K562 (cell line): ENCODE measurements at regions not wholly inside any gene's neighbourhood (a gene's known extent, or its start where the extent isn't known, plus 50 kb on each side); places are given as distances from the start of the nearest gene placed in this dataset.

Source experiments
- ATAC-seq: fragments of 200-7000 bp; cut with Tn5 transposase; 3 replicates; pipeline ENCODE4 v1.9.1; 2020; ENCODE audit warnings: moderate library complexity
- BruUV-seq: library from RNA; stranded (reverse); fragments of 400-500 nt; replicated peaks from 2 replicates; lab custom pipeline; 2021; lab: Mats Ljungman, UMichigan
- CTCF ChIA-PET: fragments of 300-600 bp; formaldehyde crosslinking; extraction: SDS; loops from one replicate; lab custom pipeline; 2021; ENCODE audit warnings: low intra/inter-chr PET ratio; lab: Yijun Ruan, JAX
- POLR2A ChIA-PET: fragments of 300-600, 350-650 bp; sonication (Branson Sonifier 250); formaldehyde crosslinking; extraction: SDS; loops from one replicate; lab custom pipeline; 2021; ENCODE audit warnings: antibody characterized with exemption, inconsistent platforms; lab: Yijun Ruan, JAX
- DNase-seq, 4 experiments: peaks; one replicate each; pipeline versions ENCODE4 v3.0.0 to v3.0.0-alpha.2; 2011 to 2018; ENCODE audit warnings: low spot score in 3 of 4, mixed read lengths in 3 of 4; ENCODE audit errors: extremely low read depth in 1 of 4
- FAIRE-seq: peaks from 2 replicates; lab custom pipeline; 2011; peaks lifted over from hg19 to GRCh38; lab: Jason Lieb, UNC
- H2AFZ ChIP-seq: 2 replicates; pipeline ENCODE4 v1.6.0; 2011; ENCODE audit warnings: low read depth, low read length, control low read depth, inconsistent platforms
- H3K27ac ChIP-seq: fragments of 200-600 bp; 3 replicates; pipeline ENCODE4 v1.8.0; 2011; ENCODE audit warnings: low read depth, mild to moderate bottlenecking, control low read depth, inconsistent platforms, low read length, moderate library complexity, mixed read lengths; ENCODE audit errors: extremely low read depth
- H3K27me3 ChIP-seq, 2 experiments: fragments of 300-600 bp in 1 of 2; 2 replicates in 1 of 2; 3 replicates in 1 of 2; pipeline versions ENCODE4 v1.6.0 to v1.8.0; 2011; ENCODE audit warnings: inconsistent platforms in 2 of 2, low read length in 2 of 2, mild to moderate bottlenecking in 1 of 2, mixed read lengths in 1 of 2, moderate library complexity in 1 of 2; ENCODE audit not compliant: control insufficient read depth in 2 of 2, insufficient read depth in 2 of 2
- H3K36me3 ChIP-seq: fragments of 300-600 bp; 3 replicates; pipeline ENCODE4 v1.8.0; 2011; ENCODE audit warnings: mild to moderate bottlenecking, low read length, inconsistent platforms; ENCODE audit not compliant: control insufficient read depth, insufficient read depth
- H3K4me1 ChIP-seq, 2 experiments: fragments of 200-600 bp in 1 of 2; replicated peaks in 1 of 2; 2 replicates in 1 of 2; 3 replicates in 1 of 2; pipeline versions ENCODE4 v1.5.1 to v1.8.0; 2011; ENCODE audit warnings: inconsistent platforms in 2 of 2, low read length in 2 of 2, mild to moderate bottlenecking in 1 of 2, mixed read lengths in 1 of 2, moderate library complexity in 1 of 2; ENCODE audit not compliant: control insufficient read depth in 2 of 2, insufficient read depth in 2 of 2
- H3K4me2 ChIP-seq: 2 replicates; pipeline ENCODE4 v1.6.1; 2011; ENCODE audit warnings: low read length, control low read depth, inconsistent platforms, mixed read lengths; ENCODE audit not compliant: insufficient read depth
- H3K4me3 ChIP-seq: fragments of 200-600 bp; sonication (generic), shearing (Covaris generic); 2 replicates; pipeline ENCODE4 v1.5.1; 2016; ENCODE audit warnings: control low read depth, inconsistent platforms
- H3K79me2 ChIP-seq: fragments of 200-600 bp; 3 replicates; pipeline ENCODE4 v1.8.0; 2011; ENCODE audit warnings: low read length, inconsistent platforms; ENCODE audit not compliant: control insufficient read depth, insufficient read depth
- H3K9ac ChIP-seq, 2 experiments: 2 replicates each; pipeline versions ENCODE4 v1.6.0 to v1.6.1; 2011; ENCODE audit warnings: low read depth in 2 of 2, low read length in 2 of 2, control low read depth in 1 of 2, inconsistent platforms in 1 of 2, mild to moderate bottlenecking in 1 of 2, mixed read lengths in 1 of 2; ENCODE audit not compliant: insufficient read depth in 1 of 2
- H3K9me1 ChIP-seq: one replicate; pipeline ENCODE4 v1.6.0; 2011; ENCODE audit warnings: inconsistent platforms, mild to moderate bottlenecking, low read length, moderate library complexity; ENCODE audit not compliant: control insufficient read depth, insufficient read depth
- H3K9me3 ChIP-seq: replicated peaks from 2 replicates; pipeline ENCODE4 v1.5.1; 2011; ENCODE audit warnings: low read depth, low read length, inconsistent platforms; ENCODE audit not compliant: control insufficient read depth, insufficient read depth
- H4K20me1 ChIP-seq: replicated peaks from 2 replicates; pipeline ENCODE4 v1.6.1; 2011; ENCODE audit warnings: low read length, inconsistent platforms, mixed read lengths; ENCODE audit not compliant: control insufficient read depth, insufficient read depth
- BMI1 ChIP-seq: fragments of 150-350 bp; IDR thresholded peaks from 2 replicates; pipeline ENCODE4 v1.6.1; 2014; ENCODE audit warnings: low read length
- PBX2 ChIP-seq, 2 experiments: IDR thresholded peaks in 1 of 2; conservative IDR thresholded peaks in 1 of 2; 2 replicates each; pipeline ENCODE4 v1.6.1; 2016; ENCODE audit warnings: low read depth in 2 of 2, mild to moderate bottlenecking in 1 of 2, missing compliant biosample characterization in 1 of 2, missing genetic modification characterization in 1 of 2, moderate library complexity in 1 of 2
- SUPT5H ChIP-seq: fragments of 450-650 bp; IDR thresholded peaks from 2 replicates; pipeline ENCODE4 v1.6.1; 2016
- TBL1XR1 ChIP-seq, 2 experiments: IDR thresholded peaks; 2 replicates each; pipeline ENCODE4 v1.6.1; 2012; ENCODE audit warnings: improper control_type of control experiment in 2 of 2, low read length in 2 of 2, mild to moderate bottlenecking in 1 of 2
- XRCC4 ChIP-seq: IDR thresholded peaks from one replicate; pipeline ENCODE4 v1.6.1; 2011; ENCODE audit not compliant: insufficient read depth, insufficient read length; ENCODE audit errors: extremely low read depth
- ZNF41 ChIP-seq: fragments of 250-450 bp; sonication (Bioruptor Pico); conservative IDR thresholded peaks from 2 replicates; pipeline ENCODE4 v1.4.0; 2020; ENCODE audit warnings: mild to moderate bottlenecking
- WGBS: fragments of 100-300 bp; shearing (Covaris generic); methylation state at CpG from one replicate; pipeline ENCODE4 v1.1.6; 2016; ENCODE audit warnings: low coverage, mixed read lengths; ENCODE audit not compliant: insufficient coverage; ENCODE audit errors: missing lambda C conversion rate; 5-methylcytosine and 5-hydroxymethylcytosine counted together
- in situ Hi-C: fragments of 300-500 bp; cut with MboI; formaldehyde crosslinking; loops from 4 replicates; pipeline ENCODE4 v1.15.0; 2018; ENCODE audit warnings: inconsistent platforms, mixed read lengths
- intact Hi-C: fragments of 100-400 bp; cut with micrococcal nuclease; formaldehyde crosslinking; loops from 2 replicates; pipeline ENCODE4 v1.14.2; 2022
- TF ChIP-seq, protein P1 (sequence below): fragments of 450-650 bp; formaldehyde crosslinking; IDR thresholded peaks from 2 replicates; pipeline ENCODE4 v1.4.0; 2020; ENCODE audit warnings: mild to moderate bottlenecking
- TF ChIP-seq, protein P2 (sequence below): fragments of 150-350 bp; IDR thresholded peaks from 2 replicates; pipeline ENCODE4 v1.6.1; 2014; ENCODE audit warnings: low read depth, mild to moderate bottlenecking, low read length, borderline replicate concordance
- TF ChIP-seq, protein P3 (sequence below): sonication (generic); formaldehyde crosslinking; IDR thresholded peaks from 2 replicates; pipeline ENCODE4 v1.8.0; 2023; ENCODE audit warnings: mild to moderate bottlenecking, missing genetic modification reagents

DNA sequence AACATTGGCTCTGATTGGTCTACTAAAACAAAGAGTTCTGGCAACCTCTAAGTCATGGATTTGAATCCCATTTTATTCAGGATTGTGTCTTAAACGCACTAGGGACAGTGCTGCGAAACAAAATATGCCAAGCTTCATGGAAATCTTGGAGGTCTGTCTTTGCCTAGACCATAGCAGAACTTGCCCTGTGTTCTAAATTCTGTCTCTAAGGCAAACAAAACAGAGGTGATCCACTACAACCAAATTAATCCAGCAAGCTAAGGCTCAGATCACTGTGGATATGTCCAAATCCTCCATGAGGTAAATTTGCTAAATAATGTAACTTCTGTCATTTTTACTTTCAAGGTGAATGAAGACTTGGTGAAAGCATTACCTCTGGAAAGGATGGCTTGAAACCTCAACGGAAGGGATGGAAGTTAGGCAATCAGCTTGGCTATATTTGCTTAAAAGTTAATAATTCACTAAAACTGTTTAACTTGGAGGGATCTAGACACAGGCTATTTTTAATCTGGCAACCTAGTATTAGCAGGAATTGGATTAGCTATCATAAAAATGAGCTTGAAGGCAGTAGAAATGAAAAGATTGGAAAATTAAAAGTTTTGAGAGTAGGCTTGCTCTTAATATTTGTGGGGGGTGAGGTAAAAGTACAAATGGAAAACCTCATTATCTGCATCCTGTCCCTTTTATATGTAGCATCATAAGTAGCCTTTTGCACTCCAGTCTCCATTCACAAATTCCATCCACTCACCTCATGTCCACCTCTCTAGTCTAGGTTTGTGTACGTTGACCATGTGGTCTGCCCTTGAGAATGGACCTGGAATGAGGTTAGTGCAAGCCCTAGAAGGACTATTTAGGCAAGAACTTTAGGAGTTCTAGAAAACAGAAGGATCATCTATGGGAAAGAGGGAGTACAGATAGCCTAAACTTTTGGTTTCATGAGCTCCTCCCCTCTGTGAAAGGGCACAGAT, 176.2 kb downstream of the SMC2 start:
- no peaks in the 10 kb centered on the region for H3K9me3 ChIP-seq
- no peak overlapping the region for H3K9ac ChIP-seq
- no peaks in the 10 kb centered on the region for H3K27me3 ChIP-seq
- no peak overlapping the region for H3K4me2 ChIP-seq
- FAIRE-seq, result no peak
- H2AFZ ChIP-seq, result no peak overlapping the region
- no peak overlapping the region for H3K27ac ChIP-seq
- H3K4me1 ChIP-seq, result no peaks in the 10 kb centered on the region
- TF ChIP-seq TBL1XR1 (IDR thresholded peaks at IDR 0.05; ENCODE audit: low read length in 2 of 2) (no peak), PBX2 (CRISPR knock-in tag; IDR thresholded peaks at IDR 0.05; ENCODE audit: low read depth) (no peak), PBX2 (tag; conservative IDR thresholded peaks at IDR 0.05; ENCODE audit: low read depth) (no peak), XRCC4 (no peak), SUPT5H (no peak), BMI1 (no peak), ZNF41 (CRISPR knock-in tag) (no peak)
- TF ChIP-seq, protein P1, sequence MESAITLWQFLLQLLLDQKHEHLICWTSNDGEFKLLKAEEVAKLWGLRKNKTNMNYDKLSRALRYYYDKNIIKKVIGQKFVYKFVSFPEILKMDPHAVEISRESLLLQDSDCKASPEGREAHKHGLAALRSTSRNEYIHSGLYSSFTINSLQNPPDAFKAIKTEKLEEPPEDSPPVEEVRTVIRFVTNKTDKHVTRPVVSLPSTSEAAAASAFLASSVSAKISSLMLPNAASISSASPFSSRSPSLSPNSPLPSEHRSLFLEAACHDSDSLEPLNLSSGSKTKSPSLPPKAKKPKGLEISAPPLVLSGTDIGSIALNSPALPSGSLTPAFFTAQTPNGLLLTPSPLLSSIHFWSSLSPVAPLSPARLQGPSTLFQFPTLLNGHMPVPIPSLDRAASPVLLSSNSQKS (CRISPR knock-in tag), result no peak
- TF ChIP-seq, protein P2, sequence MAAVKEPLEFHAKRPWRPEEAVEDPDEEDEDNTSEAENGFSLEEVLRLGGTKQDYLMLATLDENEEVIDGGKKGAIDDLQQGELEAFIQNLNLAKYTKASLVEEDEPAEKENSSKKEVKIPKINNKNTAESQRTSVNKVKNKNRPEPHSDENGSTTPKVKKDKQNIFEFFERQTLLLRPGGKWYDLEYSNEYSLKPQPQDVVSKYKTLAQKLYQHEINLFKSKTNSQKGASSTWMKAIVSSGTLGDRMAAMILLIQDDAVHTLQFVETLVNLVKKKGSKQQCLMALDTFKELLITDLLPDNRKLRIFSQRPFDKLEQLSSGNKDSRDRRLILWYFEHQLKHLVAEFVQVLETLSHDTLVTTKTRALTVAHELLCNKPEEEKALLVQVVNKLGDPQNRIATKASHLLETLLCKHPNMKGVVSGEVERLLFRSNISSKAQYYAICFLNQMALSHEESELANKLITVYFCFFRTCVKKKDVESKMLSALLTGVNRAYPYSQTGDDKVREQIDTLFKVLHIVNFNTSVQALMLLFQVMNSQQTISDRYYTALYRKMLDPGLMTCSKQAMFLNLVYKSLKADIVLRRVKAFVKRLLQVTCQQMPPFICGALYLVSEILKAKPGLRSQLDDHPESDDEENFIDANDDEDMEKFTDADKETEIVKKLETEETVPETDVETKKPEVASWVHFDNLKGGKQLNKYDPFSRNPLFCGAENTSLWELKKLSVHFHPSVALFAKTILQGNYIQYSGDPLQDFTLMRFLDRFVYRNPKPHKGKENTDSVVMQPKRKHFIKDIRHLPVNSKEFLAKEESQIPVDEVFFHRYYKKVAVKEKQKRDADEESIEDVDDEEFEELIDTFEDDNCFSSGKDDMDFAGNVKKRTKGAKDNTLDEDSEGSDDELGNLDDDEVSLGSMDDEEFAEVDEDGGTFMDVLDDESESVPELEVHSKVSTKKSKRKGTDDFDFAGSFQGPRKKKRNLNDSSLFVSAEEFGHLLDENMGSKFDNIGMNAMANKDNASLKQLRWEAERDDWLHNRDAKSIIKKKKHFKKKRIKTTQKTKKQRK, result no peak
- TF ChIP-seq, protein P3, sequence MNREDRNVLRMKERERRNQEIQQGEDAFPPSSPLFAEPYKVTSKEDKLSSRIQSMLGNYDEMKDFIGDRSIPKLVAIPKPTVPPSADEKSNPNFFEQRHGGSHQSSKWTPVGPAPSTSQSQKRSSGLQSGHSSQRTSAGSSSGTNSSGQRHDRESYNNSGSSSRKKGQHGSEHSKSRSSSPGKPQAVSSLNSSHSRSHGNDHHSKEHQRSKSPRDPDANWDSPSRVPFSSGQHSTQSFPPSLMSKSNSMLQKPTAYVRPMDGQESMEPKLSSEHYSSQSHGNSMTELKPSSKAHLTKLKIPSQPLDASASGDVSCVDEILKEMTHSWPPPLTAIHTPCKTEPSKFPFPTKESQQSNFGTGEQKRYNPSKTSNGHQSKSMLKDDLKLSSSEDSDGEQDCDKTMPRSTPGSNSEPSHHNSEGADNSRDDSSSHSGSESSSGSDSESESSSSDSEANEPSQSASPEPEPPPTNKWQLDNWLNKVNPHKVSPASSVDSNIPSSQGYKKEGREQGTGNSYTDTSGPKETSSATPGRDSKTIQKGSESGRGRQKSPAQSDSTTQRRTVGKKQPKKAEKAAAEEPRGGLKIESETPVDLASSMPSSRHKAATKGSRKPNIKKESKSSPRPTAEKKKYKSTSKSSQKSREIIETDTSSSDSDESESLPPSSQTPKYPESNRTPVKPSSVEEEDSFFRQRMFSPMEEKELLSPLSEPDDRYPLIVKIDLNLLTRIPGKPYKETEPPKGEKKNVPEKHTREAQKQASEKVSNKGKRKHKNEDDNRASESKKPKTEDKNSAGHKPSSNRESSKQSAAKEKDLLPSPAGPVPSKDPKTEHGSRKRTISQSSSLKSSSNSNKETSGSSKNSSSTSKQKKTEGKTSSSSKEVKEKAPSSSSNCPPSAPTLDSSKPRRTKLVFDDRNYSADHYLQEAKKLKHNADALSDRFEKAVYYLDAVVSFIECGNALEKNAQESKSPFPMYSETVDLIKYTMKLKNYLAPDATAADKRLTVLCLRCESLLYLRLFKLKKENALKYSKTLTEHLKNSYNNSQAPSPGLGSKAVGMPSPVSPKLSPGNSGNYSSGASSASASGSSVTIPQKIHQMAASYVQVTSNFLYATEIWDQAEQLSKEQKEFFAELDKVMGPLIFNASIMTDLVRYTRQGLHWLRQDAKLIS (CRISPR knock-in tag), result no peak
- no TSS peak for BruUV-seq
- ChIA-PET POLR2A (no interaction called here), CTCF (no interaction called here)
- intact Hi-C loops (no loop called here), in situ Hi-C loops (no loop called here)
- 0% methylated on average over 4 of the region's 4 CpGs for WGBS
- no peak overlapping the region for H3K4me3 ChIP-seq
- no peaks in the 10 kb centered on the region for H3K36me3 ChIP-seq
- H4K20me1 ChIP-seq, result no peaks in the 10 kb centered on the region
- no peak for DNase-seq
- H3K79me2 ChIP-seq, result no peaks in the 10 kb centered on the region
- no peak for ATAC-seq
- no peaks in the 10 kb centered on the region for H3K9me1 ChIP-seq
